Stimulated activated effector memory CD8-positive, alpha-beta T cell treated with anti-CD3 and anti-CD28 coated beads, Interleukin-12 subunit alpha, Interleukin-12 subunit beta, amount 100 ng/mL, for 72 hours (primary cell): ENCODE measurements at regions not wholly inside any gene's neighbourhood (a gene's known extent, or its start where the extent isn't known, plus 50 kb on each side); places are given as distances from the start of the nearest gene placed in this dataset.

ENCODE experiments used
- ATAC-seq: fragments of 150-1000 bp; cut with Tn5 transposase; 2 replicates; pipeline ENCODE4 v1.10.0; 2021
- DNase-seq, 2 donors: peaks; one replicate each; pipeline ENCODE4 v3.0.0; 2021 to 2022; ENCODE audit warnings: low spot score in 2 of 2
- H3K27ac Mint-ChIP-seq: one replicate; pipeline ENCODE4 v1.8.0; 2022; ENCODE audit warnings: mild to moderate bottlenecking, mixed read lengths
- H3K36me3 Mint-ChIP-seq: one replicate; pipeline ENCODE4 v1.8.0; 2022; ENCODE audit warnings: mild to moderate bottlenecking, mixed read lengths
- H3K4me1 Mint-ChIP-seq: one replicate; pipeline ENCODE4 v1.8.0; 2022; ENCODE audit warnings: mixed read lengths
- H3K4me3 Mint-ChIP-seq: one replicate; pipeline ENCODE4 v1.8.0; 2022; ENCODE audit warnings: mild to moderate bottlenecking, mixed read lengths
- H3K9me3 Mint-ChIP-seq: one replicate; pipeline ENCODE4 v1.8.0; 2022; ENCODE audit warnings: mixed read lengths

DNA sequence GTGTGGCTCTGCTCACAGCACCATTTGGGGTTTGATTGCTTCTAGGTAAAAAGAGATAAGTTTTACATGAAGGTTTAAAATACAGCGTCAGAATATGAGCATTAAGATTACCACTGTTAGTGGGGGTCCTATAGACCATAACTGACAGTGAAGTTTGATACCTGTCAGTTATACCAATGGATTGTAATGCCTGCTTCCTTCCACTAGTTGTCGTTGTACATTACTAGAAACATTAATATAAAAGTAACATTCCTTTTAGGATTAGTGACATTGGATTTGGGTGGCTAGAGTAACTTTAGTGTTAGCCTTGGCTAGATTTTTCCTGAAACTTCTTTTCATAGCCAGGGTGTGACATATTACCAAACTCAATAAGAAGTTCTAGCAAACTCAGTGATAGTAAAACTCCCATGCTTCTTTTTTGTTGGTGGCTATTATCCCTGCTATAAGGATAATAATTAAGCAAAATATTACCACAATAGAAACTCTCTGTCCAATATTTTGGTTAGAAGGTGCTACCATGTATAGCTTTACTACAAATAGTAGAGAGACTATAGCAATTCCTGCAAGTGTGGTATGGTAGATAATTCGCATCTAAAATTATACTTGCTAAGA, 57.1 kb downstream of the FAM181B start:
- Mint-ChIP-seq H3K36me3 (no peaks in the 10 kb centered on the region), H3K9me3 (peaks cover under 1% of the 10 kb centered on the region), H3K4me1 (no peaks in the 10 kb centered on the region), H3K4me3 (no peak overlapping the region), H3K27ac (no peak overlapping the region)
- no peak for DNase-seq
- ATAC-seq: no peak

DNA sequence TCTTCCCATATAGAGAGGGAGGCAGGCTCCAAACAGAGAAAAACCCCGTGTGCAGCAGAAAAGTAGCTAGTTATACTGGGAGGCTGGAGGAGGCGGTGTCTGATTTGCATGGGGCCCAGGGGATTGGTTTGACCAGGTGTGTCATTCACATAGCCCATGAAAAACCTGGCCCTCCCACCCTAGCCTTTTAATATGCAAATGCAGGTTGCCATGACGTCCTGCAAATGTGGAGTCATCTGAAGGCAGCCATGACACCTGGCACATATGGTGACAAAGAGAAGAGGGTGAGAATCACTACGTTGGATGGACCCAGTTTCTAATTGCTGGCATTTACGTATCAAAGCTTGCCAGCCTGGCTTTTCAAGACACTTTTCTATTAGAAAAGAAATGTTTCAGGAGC, 57.8 kb downstream of the FAM181B start:
- no peaks in the 10 kb centered on the region for H3K9me3 Mint-ChIP-seq
- no peak overlapping the region for H3K4me3 Mint-ChIP-seq
- no peak for ATAC-seq
- H3K27ac Mint-ChIP-seq: no peak overlapping the region
- H3K36me3 Mint-ChIP-seq: no peaks in the 10 kb centered on the region
- DNase-seq: no peak
- no peaks in the 10 kb centered on the region for H3K4me1 Mint-ChIP-seq

DNA sequence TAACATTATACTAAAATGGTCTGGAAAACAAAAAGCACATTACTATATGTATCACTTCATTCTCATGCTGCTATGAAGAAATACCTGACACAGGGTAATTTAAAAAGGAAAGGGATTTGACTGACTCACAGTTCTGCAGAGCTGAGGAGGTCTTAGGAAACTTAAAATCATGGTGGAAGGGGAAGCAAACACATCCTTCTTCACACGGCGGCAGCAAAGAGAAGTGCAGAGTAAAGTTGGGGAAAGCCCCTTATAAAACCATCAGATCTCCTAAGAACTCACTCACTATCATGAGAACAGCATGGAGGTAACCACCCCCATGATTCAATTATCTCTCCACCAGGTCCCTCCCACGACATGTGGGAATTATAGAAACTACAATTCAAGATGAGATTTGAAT, 60.0 kb downstream of the FAM181B start:
- H3K9me3 Mint-ChIP-seq: no peaks in the 10 kb centered on the region
- no peaks in the 10 kb centered on the region for H3K4me1 Mint-ChIP-seq
- no peak for ATAC-seq
- H3K36me3 Mint-ChIP-seq: no peaks in the 10 kb centered on the region
- no peak for DNase-seq
- H3K4me3 Mint-ChIP-seq: no peak overlapping the region
- H3K27ac Mint-ChIP-seq: no peak overlapping the region

DNA sequence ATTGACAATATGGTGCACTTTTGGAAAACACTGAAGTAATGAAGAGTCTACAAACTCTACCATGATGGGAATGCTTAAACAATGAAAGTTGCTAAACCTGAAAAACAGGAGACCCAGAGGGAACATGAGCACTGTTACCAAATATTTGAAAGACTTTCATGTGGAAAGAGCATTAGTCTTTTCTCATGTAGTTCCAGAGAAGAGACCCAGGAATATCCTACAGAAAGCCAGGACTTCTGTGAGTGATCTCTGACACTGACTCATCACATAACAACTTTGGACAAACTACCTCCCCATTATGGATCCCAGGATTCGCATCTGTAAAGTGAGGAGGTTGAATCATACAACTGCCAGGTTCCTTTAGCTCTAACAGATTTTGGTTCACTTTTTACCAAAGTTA, 62.2 kb downstream of the FAM181B start:
- Mint-ChIP-seq H3K36me3 (no peaks in the 10 kb centered on the region), H3K27ac (no peak overlapping the region), H3K4me1 (no peaks in the 10 kb centered on the region), H3K4me3 (no peak overlapping the region), H3K9me3 (no peaks in the 10 kb centered on the region)
- no peak for ATAC-seq
- no peak for DNase-seq

DNA sequence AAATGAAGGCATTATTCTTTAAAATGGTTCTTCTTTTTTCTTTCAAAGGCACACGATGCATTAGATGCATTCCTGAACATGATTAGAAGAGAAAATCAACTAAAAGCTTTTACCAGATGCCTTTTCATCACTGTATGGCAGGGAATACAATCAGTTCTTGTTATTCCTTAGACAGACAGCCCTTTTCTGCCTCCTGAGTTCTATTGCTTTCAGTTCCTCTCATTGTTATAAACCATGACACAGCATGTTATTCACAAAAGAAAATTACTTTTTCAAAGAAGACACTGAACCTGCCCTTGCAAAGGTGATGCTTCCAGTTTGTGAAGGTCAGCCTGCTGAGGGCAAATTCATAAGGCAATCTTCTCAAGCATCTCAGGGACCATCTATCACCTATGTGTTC, 70.1 kb downstream of the FAM181B start:
- no peaks in the 10 kb centered on the region for H3K36me3 Mint-ChIP-seq
- H3K4me3 Mint-ChIP-seq: no peak overlapping the region
- H3K27ac Mint-ChIP-seq: no peak overlapping the region
- no peaks in the 10 kb centered on the region for H3K4me1 Mint-ChIP-seq
- DNase-seq: no peak
- no peak for ATAC-seq
- no peaks in the 10 kb centered on the region for H3K9me3 Mint-ChIP-seq

DNA sequence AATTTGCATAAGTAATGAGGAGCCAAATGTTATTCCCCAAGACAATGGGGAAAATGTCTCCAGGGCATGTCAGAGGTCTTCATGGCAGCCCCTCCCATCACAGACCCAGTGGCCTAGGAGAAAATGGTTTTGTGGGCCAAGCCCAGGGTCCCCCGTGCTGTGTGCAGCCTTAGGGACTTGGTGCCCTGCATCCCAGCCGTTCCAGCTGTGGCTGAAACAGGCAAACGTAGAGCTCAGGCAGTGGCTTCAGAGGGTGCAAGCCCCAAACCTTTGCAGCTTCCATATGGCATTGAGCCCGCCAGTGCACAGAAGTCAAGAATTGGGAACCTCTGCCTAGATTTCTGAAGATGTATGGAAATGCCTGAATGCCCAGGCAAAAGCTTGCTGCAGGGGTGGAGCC, 79.9 kb downstream of the FAM181B start:
- DNase-seq (no peak), ATAC-seq (no peak)
- H3K27ac Mint-ChIP-seq: no peak overlapping the region
- no peak overlapping the region for H3K4me3 Mint-ChIP-seq
- peaks cover 2% of the 10 kb centered on the region for H3K9me3 Mint-ChIP-seq
- H3K4me1 Mint-ChIP-seq: no peaks in the 10 kb centered on the region
- no peaks in the 10 kb centered on the region for H3K36me3 Mint-ChIP-seq

DNA sequence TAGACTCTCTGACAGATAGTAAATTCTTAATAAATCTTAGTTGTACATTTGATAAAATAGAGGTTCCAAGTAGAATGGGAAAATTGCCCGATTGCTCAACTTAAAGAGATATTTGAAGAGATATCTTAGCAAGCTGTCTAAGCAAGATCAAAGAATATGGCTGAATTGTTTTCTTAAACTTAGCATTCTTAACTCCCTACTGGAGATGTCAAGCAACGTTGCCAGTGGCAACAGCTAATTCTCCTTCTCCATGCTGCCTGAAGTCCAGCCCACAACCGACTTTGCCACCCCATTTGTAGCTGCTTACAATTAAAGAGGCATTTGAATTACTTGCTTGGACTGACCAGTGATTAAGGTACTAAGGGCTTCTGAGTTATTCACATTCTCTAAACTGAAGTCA, 94.4 kb downstream of the FAM181B start:
- Mint-ChIP-seq H3K4me3 (no peak overlapping the region), H3K9me3 (no peaks in the 10 kb centered on the region), H3K4me1 (no peaks in the 10 kb centered on the region)

DNA sequence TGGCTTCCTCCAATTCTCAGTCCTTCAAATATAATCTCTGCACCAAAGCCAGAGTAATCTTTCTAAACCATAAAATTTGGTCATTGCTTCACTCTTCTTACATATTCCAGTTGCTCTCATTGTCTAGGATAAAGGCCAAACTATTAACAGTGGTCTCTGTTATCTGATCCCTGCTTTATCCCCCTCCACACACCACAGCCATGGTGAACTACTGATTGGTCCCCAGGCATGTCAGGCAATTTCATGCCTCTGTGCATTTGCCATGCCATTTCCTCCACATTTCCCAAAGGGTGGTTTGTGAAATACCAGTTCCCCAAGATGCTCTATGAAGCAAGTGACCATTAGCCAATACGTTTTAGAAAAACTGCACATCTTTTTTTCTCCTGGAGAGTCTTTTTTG, 97.0 kb downstream of the FAM181B start:
- Mint-ChIP-seq H3K27ac (no peak overlapping the region), H3K9me3 (no peaks in the 10 kb centered on the region), H3K4me3 (no peak overlapping the region), H3K4me1 (no peaks in the 10 kb centered on the region), H3K36me3 (no peaks in the 10 kb centered on the region)
- no peak for ATAC-seq
- no peak for DNase-seq

More for the DNA sequence above, 94.4 kb downstream of the FAM181B start:
- H3K36me3 Mint-ChIP-seq: no peaks in the 10 kb centered on the region
- no peak for DNase-seq
- no peak for ATAC-seq
- no peak overlapping the region for H3K27ac Mint-ChIP-seq

DNA sequence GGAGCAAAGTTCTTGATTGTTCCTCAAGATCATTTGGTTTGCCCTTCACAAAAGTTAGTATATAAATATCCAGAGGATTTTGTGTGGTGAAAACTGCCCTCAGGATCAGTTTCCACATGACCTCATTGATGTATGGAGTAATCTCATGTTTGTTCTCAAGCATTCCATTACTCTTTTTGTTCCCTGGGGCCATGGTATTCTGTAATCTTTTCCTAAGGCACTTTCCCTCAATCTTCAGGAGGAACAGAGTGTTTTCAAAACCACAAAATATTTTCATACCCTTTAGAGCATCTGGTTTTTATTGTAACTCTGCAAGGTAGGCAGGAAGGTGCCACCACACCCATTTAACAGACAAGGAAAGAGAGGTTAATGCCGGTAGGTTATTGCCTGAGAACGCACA, 99.6 kb downstream of the FAM181B start:
- no peaks in the 10 kb centered on the region for H3K9me3 Mint-ChIP-seq
- no peak overlapping the region for H3K27ac Mint-ChIP-seq
- no peak for ATAC-seq
- H3K36me3 Mint-ChIP-seq: no peaks in the 10 kb centered on the region
- no peaks in the 10 kb centered on the region for H3K4me1 Mint-ChIP-seq
- no peak overlapping the region for H3K4me3 Mint-ChIP-seq
- no peak for DNase-seq

DNA sequence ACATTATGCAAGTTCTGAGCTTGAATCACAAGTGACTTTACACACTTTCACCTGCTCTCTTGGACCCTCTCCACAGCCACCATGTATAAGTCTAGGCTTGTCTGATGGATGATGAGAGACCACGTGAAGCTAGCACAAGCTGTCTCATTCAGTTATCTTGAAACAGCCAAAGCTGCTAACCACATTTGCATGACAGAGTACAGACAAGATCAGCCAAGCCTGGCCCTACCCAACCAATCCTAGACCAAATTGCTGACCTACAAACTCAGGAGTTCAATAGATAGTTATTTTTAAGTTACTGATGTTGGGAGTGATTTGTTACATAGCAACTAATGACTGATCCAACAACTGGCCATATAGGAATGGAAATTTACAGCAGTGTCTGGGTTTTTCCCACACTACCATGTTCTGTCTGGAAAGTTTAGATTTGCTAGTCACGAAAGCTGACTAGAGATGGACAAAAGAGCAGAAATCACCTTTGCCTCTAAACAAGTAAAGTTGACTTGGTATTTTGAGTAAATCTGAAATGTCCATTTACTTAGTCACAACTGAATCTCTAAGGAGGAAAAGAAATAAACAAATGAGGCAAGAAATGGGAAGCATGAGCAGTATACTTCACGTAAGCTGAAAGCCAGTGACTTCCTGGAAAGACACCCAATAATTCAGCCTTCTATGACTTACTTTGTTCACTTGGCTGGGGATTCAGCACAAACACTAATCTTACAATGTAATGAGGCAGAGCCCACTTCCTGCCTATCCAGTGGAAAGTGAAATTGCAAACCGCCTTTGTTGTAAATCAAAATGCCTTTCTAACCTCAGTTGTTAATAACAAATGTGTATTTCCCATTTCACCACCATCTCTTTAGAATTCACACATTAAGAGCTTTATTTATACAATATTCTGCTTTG, 101.7 kb downstream of the FAM181B start:
- Mint-ChIP-seq H3K4me1 (no peaks in the 10 kb centered on the region), H3K9me3 (peaks cover 5% of the 10 kb centered on the region), H3K36me3 (no peaks in the 10 kb centered on the region), H3K27ac (no peak overlapping the region), H3K4me3 (no peak overlapping the region)
- no peak for DNase-seq
- ATAC-seq: no peak

DNA sequence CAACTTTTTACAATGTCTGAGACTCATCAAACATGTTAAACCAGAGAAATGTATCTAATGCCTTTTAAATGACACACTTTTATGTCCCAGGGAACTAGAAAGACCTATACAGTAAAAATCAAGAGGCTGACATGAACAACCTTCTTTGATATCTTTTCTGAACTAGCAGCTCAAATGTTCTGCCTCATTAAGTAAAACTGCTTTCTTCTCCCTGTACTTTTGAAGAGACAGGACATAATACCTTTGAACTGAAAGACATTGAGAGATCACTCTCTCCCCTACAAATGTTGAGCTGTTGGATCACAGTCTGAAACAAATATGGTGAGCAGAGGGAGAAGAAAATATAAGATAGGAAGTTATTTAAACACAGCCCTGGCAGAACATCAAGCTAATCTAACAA, 123.0 kb downstream of the FAM181B start:
- Mint-ChIP-seq H3K9me3 (peaks cover 2% of the 10 kb centered on the region), H3K4me3 (no peak overlapping the region), H3K36me3 (no peaks in the 10 kb centered on the region), H3K27ac (no peak overlapping the region), H3K4me1 (no peaks in the 10 kb centered on the region)
- DNase-seq: no peak
- ATAC-seq: no peak

DNA sequence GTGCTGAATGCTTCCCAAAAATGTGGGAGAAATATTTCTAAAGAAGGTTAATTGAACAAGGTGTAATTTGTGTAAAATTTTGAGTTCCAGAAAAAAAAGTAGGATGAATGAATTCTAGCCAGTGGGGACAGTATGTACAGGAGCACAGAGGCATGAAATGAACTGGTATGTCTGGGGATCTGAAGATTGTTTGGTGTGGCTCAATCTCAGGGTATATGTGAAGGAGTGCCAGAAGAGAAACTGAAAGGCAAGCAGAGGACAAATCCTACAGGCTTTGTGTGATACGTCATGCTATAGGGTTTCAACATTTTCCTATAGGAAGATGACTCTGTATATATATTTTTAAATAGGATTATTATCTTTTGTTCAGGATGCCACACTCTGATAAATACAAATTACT, 126.9 kb downstream of the FAM181B start:
- DNase-seq (no peak), ATAC-seq (no peak)
- H3K36me3 Mint-ChIP-seq: no peaks in the 10 kb centered on the region
- H3K9me3 Mint-ChIP-seq: peaks cover 5% of the 10 kb centered on the region
- H3K4me1 Mint-ChIP-seq: no peaks in the 10 kb centered on the region
- no peak overlapping the region for H3K27ac Mint-ChIP-seq
- no peak overlapping the region for H3K4me3 Mint-ChIP-seq

DNA sequence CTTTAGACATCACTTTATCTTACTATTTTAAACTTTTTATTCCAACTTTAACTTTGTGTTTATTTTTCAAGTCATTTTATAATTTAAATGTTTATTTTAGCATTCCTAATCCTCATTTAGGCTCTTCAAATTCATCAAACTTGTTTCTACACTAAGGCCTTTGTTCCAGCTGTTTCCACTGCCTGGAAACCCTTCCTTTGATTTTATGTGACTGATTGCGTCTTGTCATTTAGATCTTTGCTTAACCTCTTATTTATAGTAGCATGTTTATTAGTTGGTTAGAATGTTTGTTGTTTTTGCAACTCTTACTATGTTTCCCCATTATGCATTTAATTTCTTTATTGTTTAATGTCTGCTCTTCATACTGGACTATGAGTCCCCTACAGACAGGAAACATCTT, 132.0 kb downstream of the FAM181B start:
- H3K27ac Mint-ChIP-seq: no peak overlapping the region
- H3K36me3 Mint-ChIP-seq: no peaks in the 10 kb centered on the region
- H3K9me3 Mint-ChIP-seq: peaks cover 3% of the 10 kb centered on the region
- no peak for ATAC-seq
- H3K4me3 Mint-ChIP-seq: no peak overlapping the region
- H3K4me1 Mint-ChIP-seq: no peaks in the 10 kb centered on the region
- DNase-seq: no peak

DNA sequence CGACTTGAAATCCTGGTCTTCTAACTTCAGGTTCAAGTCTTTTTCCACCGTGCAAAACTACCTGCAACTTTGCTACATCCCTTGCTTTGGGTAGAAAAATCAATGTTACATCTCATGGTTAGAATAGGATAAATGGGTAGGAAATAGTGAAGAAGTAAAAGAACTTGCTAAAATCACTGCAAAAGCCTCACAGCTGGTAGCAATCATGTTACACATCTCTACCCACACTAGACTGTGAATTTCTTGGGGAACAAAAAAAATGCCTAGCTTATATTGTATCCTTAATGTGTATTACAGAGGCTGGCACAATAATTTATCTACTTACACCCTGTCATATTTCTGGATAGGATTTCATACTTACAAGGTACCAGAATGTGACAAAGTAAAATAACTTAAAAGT, 133.8 kb downstream of the FAM181B start:
- no peak for DNase-seq
- no peak overlapping the region for H3K4me3 Mint-ChIP-seq
- peaks cover 3% of the 10 kb centered on the region for H3K9me3 Mint-ChIP-seq
- ATAC-seq: no peak
- no peaks in the 10 kb centered on the region for H3K4me1 Mint-ChIP-seq
- H3K36me3 Mint-ChIP-seq: no peaks in the 10 kb centered on the region
- H3K27ac Mint-ChIP-seq: no peak overlapping the region

DNA sequence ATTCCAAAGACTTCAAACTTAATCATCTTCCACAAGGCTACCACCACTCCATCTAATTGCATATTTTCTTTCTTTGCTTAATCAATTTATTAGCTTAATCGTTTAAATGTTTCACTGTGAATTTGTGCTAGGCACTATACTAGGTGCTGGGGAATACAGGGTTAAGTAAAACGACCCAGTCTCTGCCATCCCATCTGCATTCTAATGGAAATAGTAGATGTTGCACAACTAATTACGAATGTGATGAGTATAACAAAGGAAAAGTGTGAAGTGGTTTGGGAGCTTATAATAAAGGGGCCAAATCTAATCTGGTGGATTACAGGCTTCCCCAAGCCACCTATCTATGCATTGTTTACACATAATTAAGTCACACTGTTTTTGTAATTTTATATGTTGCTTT, 147.1 kb downstream of the FAM181B start:
- Mint-ChIP-seq H3K27ac (no peak overlapping the region), H3K4me3 (no peak overlapping the region), H3K4me1 (no peaks in the 10 kb centered on the region), H3K9me3 (peaks cover 5% of the 10 kb centered on the region), H3K36me3 (no peaks in the 10 kb centered on the region)
- no peak for ATAC-seq
- no peak for DNase-seq

DNA sequence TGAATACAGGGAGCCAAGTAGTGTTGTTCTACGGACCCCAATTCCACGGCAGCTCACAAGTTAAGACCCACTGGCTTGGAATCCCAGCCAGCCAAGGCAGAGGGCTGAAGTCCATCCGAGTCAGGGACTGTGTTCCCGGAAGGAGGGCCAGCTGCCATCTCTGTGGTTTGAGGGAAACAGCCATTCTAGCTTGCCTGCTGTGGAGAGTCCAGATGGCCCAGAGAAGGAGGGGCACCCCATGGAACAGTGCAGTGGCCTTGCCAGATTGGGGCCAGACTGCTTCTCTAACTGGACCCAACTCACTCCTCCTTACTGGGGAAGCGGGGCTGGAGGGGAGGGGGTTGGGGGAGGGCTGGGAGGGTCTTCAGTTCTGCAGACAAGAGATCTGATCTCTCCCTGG, 156.4 kb downstream of the FAM181B start:
- H3K4me3 Mint-ChIP-seq: no peak overlapping the region
- H3K9me3 Mint-ChIP-seq: peaks cover 6% of the 10 kb centered on the region
- ATAC-seq: no peak
- no peaks in the 10 kb centered on the region for H3K36me3 Mint-ChIP-seq
- no peak overlapping the region for H3K27ac Mint-ChIP-seq
- H3K4me1 Mint-ChIP-seq: no peaks in the 10 kb centered on the region
- no peak for DNase-seq
